CD4-positive, alpha-beta T cell treated with Interleukin-6 at 100 ng/mL for 8 hours (primary cell): ENCODE measurements at regions not wholly inside any gene's neighbourhood (a gene's known extent, or its start where the extent isn't known, plus 50 kb on each side); places are given as distances from the start of the nearest gene placed in this dataset.

Experiments used
- DNase-seq: peaks from one replicate; pipeline ENCODE4 v3.0.0-alpha.2; 2020; ENCODE audit warnings: mixed read lengths, low spot score

GRCh38 chr2:129300456-129300855 is 679.0 kb upstream of the RAB6C start:
- no peak for DNase-seq

GRCh38 chr2:129301431-129301913 is 678.0 kb upstream of the RAB6C start:
- no peak for DNase-seq

GRCh38 chr2:129302106-129302505 is 677.4 kb upstream of the RAB6C start:
- DNase-seq, result no peak

- DNase-seq, result no peak
Observed at GRCh38 chr2:129302561-129303183, 676.8 kb upstream of the RAB6C start.

GRCh38 chr2:129314120-129314519 is 665.3 kb upstream of the RAB6C start:
- no peak for DNase-seq

GRCh38 chr2:129318581-129319421 is 660.7 kb upstream of the RAB6C start:
- DNase-seq, result no peak

GRCh38 chr2:129319422-129319717 is 660.1 kb upstream of the RAB6C start:
- no peak for DNase-seq

GRCh38 chr2:129320288-129320687 is 659.2 kb upstream of the RAB6C start:
- DNase-seq, result no peak

- DNase-seq, result no peak
Observed at GRCh38 chr2:129324349-129324748, 655.1 kb upstream of the RAB6C start.

GRCh38 chr2:129325151-129325550 is 654.3 kb upstream of the RAB6C start:
- no peak for DNase-seq

- no peak for DNase-seq
Observed at GRCh38 chr2:129329574-129329973, 649.9 kb upstream of the RAB6C start.

GRCh38 chr2:129330504-129330903 is 649.0 kb upstream of the RAB6C start:
- DNase-seq, result no peak

GRCh38 chr2:129331638-129332037 is 647.8 kb upstream of the RAB6C start:
- DNase-seq, result no peak

GRCh38 chr2:129334128-129334527 is 645.3 kb upstream of the RAB6C start:
- no peak for DNase-seq

- no peak for DNase-seq
Observed at GRCh38 chr2:129334696-129335410, 644.6 kb upstream of the RAB6C start.

GRCh38 chr2:129336276-129336675 is 643.2 kb upstream of the RAB6C start:
- no peak for DNase-seq

- no peak for DNase-seq
Observed at GRCh38 chr2:129337076-129337475, 642.4 kb upstream of the RAB6C start.

- DNase-seq, result no peak
Observed at GRCh38 chr2:129345540-129345939, 633.9 kb upstream of the RAB6C start.

- DNase-seq, result no peak
Observed at GRCh38 chr2:129347486-129348217, 631.8 kb upstream of the RAB6C start.

- no peak for DNase-seq
Observed at GRCh38 chr2:129354631-129355030, 624.8 kb upstream of the RAB6C start.

- no peak for DNase-seq
Observed at GRCh38 chr2:129361688-129362087, 617.8 kb upstream of the RAB6C start.

GRCh38 chr2:129366263-129366662 is 613.2 kb upstream of the RAB6C start:
- no peak for DNase-seq
